NCI-H2227 treated with DMSO at 0.1 percent for 48 hours (cell line): ENCODE measurements at regions not wholly inside any gene's neighbourhood (a gene's known extent, or its start where the extent isn't known, plus 50 kb on each side); places are given as distances from the start of the nearest gene placed in this dataset.

Experiments
- DNase-seq: peaks from one replicate; lab custom pipeline; 2025; lab: John Stamatoyannopoulos, UW

GRCh38 chr5:74225587-74225986, 414.9 kb downstream of the ENC1 start:
- DNase-seq: no peak

GRCh38 chr5:74224331-74224730, 416.2 kb downstream of the ENC1 start:
- no peak for DNase-seq

GRCh38 chr5:74222806-74223205, 417.7 kb downstream of the ENC1 start:
- no peak for DNase-seq

- no peak for DNase-seq
Measured at GRCh38 chr5:74221413-74221812, 419.1 kb downstream of the ENC1 start.

- DNase-seq: no peak
Measured at GRCh38 chr5:74216012-74216411, 424.5 kb downstream of the ENC1 start.

- no peak for DNase-seq
Measured at GRCh38 chr5:74212336-74212735, 428.2 kb downstream of the ENC1 start.

GRCh38 chr5:74209571-74209970, 431.0 kb downstream of the ENC1 start:
- no peak for DNase-seq

GRCh38 chr5:74206579-74207550, 433.7 kb downstream of the ENC1 start:
- peak; percentile 4 for DNase-seq

GRCh38 chr5:74205767-74206578, 434.6 kb downstream of the ENC1 start:
- DNase-seq: no peak

GRCh38 chr5:74201334-74202081, 439.0 kb downstream of the ENC1 start:
- no peak for DNase-seq

GRCh38 chr5:74200560-74200959, 440.0 kb downstream of the ENC1 start:
- no peak for DNase-seq

GRCh38 chr5:74199436-74200210, 440.9 kb downstream of the ENC1 start:
- DNase-seq: no peak

GRCh38 chr5:74199005-74199404, 441.5 kb downstream of the ENC1 start:
- DNase-seq: no peak

GRCh38 chr5:74198156-74198555, 442.4 kb downstream of the ENC1 start:
- DNase-seq: no peak

GRCh38 chr5:74196233-74196632, 444.3 kb downstream of the ENC1 start:
- DNase-seq: no peak

GRCh38 chr5:74194196-74194595, 446.3 kb downstream of the ENC1 start:
- no peak for DNase-seq

- DNase-seq: no peak
Measured at GRCh38 chr5:74192606-74193299, 447.8 kb downstream of the ENC1 start.

GRCh38 chr5:74188351-74189105, 452.0 kb downstream of the ENC1 start:
- no peak for DNase-seq

- no peak for DNase-seq
Measured at GRCh38 chr5:74187757-74188156, 452.8 kb downstream of the ENC1 start.
